CD14-positive monocyte (primary cell): ENCODE measurements at regions not wholly inside any gene's neighbourhood (a gene's known extent, or its start where the extent isn't known, plus 50 kb on each side); places are given as distances from the start of the nearest gene placed in this dataset.

Experiments used
- DNase-seq, 3 donors: peaks; one replicate each; pipeline ENCODE4 v3.0.0-alpha.2; 2011 to 2022
- H2AFZ ChIP-seq: 2 replicates; pipeline ENCODE4 v1.6.0; 2012; ENCODE audit warnings: mild to moderate bottlenecking, low read depth, low read length, inconsistent platforms; ENCODE audit not compliant: insufficient read depth, poor library complexity, severe bottlenecking
- H3K27ac ChIP-seq, 2 donors: 1 replicate in 1 of 2; 2 replicates in 1 of 2; pipeline ENCODE4 v1.5.1; 2012 to 2013; ENCODE audit warnings: low read length in 2 of 2, control low read depth in 1 of 2, inconsistent platforms in 1 of 2, low read depth in 1 of 2, mild to moderate bottlenecking in 1 of 2
- H3K27me3 ChIP-seq, 2 donors: one replicate each; pipeline versions ENCODE4 v1.6.0 to v1.6.1; 2011 to 2013; ENCODE audit warnings: low read length in 2 of 2; ENCODE audit not compliant: control insufficient read depth in 2 of 2, insufficient read depth in 2 of 2
- H3K36me3 ChIP-seq, 2 donors: replicated peaks in 1 of 2; 1 replicate in 1 of 2; 2 replicates in 1 of 2; pipeline versions ENCODE4 v1.5.1 to v1.6.1; 2012 to 2013; ENCODE audit warnings: low read length in 2 of 2, control low read depth in 1 of 2, inconsistent platforms in 1 of 2, mild to moderate bottlenecking in 1 of 2; ENCODE audit not compliant: insufficient read depth in 2 of 2, control insufficient read depth in 1 of 2
- H3K4me1 ChIP-seq, 2 donors: 1 replicate in 1 of 2; 2 replicates in 1 of 2; pipeline versions ENCODE4 v1.5.1 to v1.6.1; 2012 to 2013; ENCODE audit warnings: low read length in 2 of 2, control low read depth in 1 of 2, inconsistent platforms in 1 of 2, mild to moderate bottlenecking in 1 of 2, moderate library complexity in 1 of 2; ENCODE audit not compliant: insufficient read depth in 2 of 2, control insufficient read depth in 1 of 2
- H3K4me2 ChIP-seq: replicated peaks from 2 replicates; pipeline ENCODE3; 2012; ENCODE audit warnings: low read length, moderate library complexity, mild to moderate bottlenecking; ENCODE audit not compliant: poor library complexity, severe bottlenecking; ENCODE audit errors: extremely low read depth
- H3K4me3 ChIP-seq, 3 experiments: fragments of 200-600 bp in 1 of 3; sonication (generic) in 1 of 3; replicated peaks in 1 of 3; 1 replicate in 2 of 3; 2 replicates in 1 of 3; pipeline ENCODE4 v1.5.1; 2011 to 2013; ENCODE audit warnings: low read length in 3 of 3, mild to moderate bottlenecking in 3 of 3, control low read depth in 2 of 3, low read depth in 2 of 3, inconsistent platforms in 1 of 3, moderate library complexity in 1 of 3
- H3K79me2 ChIP-seq: 2 replicates; pipeline ENCODE4 v1.6.0; 2012; ENCODE audit warnings: mild to moderate bottlenecking, control low read depth, inconsistent platforms, low read length, moderate library complexity; ENCODE audit not compliant: insufficient read depth
- H3K9ac ChIP-seq: 2 replicates; pipeline ENCODE4 v1.6.0; 2017; ENCODE audit warnings: low read length, mild to moderate bottlenecking; ENCODE audit not compliant: insufficient read depth, poor library complexity, severe bottlenecking
- H3K9me3 ChIP-seq, 2 donors: replicated peaks in 1 of 2; 1 replicate in 1 of 2; 2 replicates in 1 of 2; pipeline versions ENCODE4 v1.5.1 to v1.6.1; 2012 to 2013; ENCODE audit warnings: low read length in 2 of 2, control low read depth in 1 of 2; ENCODE audit not compliant: control insufficient read depth in 1 of 2, insufficient read depth in 1 of 2
- H4K20me1 ChIP-seq: 2 replicates; pipeline ENCODE4 v1.6.0; 2012; ENCODE audit warnings: mild to moderate bottlenecking, low read length, control low read depth, moderate library complexity; ENCODE audit not compliant: insufficient read depth
- H3K27ac Mint-ChIP-seq, 7 donors: one replicate each; pipeline ENCODE4 v1.8.0; 2020; ENCODE audit warnings: mild to moderate bottlenecking in 7 of 7, mixed read lengths in 7 of 7, moderate library complexity in 6 of 7, inconsistent platforms in 2 of 7
- H3K27me3 Mint-ChIP-seq, 3 donors: one replicate each; pipeline ENCODE4 v1.8.0; 2021 to 2022; ENCODE audit warnings: low read depth in 3 of 3, mild to moderate bottlenecking in 3 of 3, mixed read lengths in 3 of 3, moderate library complexity in 3 of 3, inconsistent platforms in 1 of 3
- H3K36me3 Mint-ChIP-seq, 2 donors: one replicate each; pipeline ENCODE4 v1.8.0; 2020; ENCODE audit warnings: mixed read lengths in 2 of 2, inconsistent platforms in 1 of 2, mild to moderate bottlenecking in 1 of 2
- H3K4me1 Mint-ChIP-seq: one replicate; pipeline ENCODE4 v1.8.0; 2020; ENCODE audit warnings: mild to moderate bottlenecking, mixed read lengths
- H3K4me3 Mint-ChIP-seq, 2 donors: one replicate each; pipeline ENCODE4 v1.8.0; 2020; ENCODE audit warnings: mild to moderate bottlenecking in 2 of 2, mixed read lengths in 2 of 2, moderate library complexity in 1 of 2
- H3K9me3 Mint-ChIP-seq, 7 donors: one replicate each; pipeline ENCODE4 v1.8.0; 2020 to 2022; ENCODE audit warnings: mixed read lengths in 7 of 7, mild to moderate bottlenecking in 6 of 7, moderate library complexity in 6 of 7, inconsistent platforms in 2 of 7
- CTCF ChIP-seq: fragments of 200-600 bp; IDR thresholded peaks from one replicate; pipeline ENCODE4 v1.8.0; 2022; ENCODE audit warnings: antibody characterized with exemption, mild to moderate bottlenecking
- WGBS: methylation state at CpG from one replicate; pipeline ENCODE4 v1.1.5; 2013; ENCODE audit warnings: missing lambda C conversion rate; ENCODE audit not compliant: insufficient coverage; 5-methylcytosine and 5-hydroxymethylcytosine counted together
- intact Hi-C, 2 donors: fragments of 100-400 bp; cut with micrococcal nuclease; formaldehyde crosslinking; loops; one replicate each; pipeline versions ENCODE4 v1.15.0 to v1.15.1; 2023

GRCh38 chr4:155060419-155060818, 148.0 kb upstream of the NPY2R start:
- Mint-ChIP-seq H3K4me3 (no peak overlapping the region), H3K4me1 (no peaks in the 10 kb centered on the region)
- intact Hi-C loops = no loop called here

GRCh38 chr4:155060873-155061272, 147.6 kb upstream of the NPY2R start:
- Histone ChIP-seq H3K4me2 (no peak overlapping the region), H3K4me3 (no peak overlapping the region), H2AFZ (no peak overlapping the region), H3K9me3 (no peaks in the 10 kb centered on the region), H3K27ac (no peak overlapping the region), H3K79me2 (no peaks in the 10 kb centered on the region), H3K9ac (no peak overlapping the region), H3K36me3 (no peaks in the 10 kb centered on the region), H3K4me1 (no peaks in the 10 kb centered on the region), H3K27me3 (no peaks in the 10 kb centered on the region), H4K20me1 (no peaks in the 10 kb centered on the region)
- intact Hi-C loops = no loop called here
- Mint-ChIP-seq H3K27ac (no peak overlapping the region), H3K27me3 (peaks cover 0 to 4% (median 3%) of the 10 kb centered on the region in 3 donors), H3K4me3 (no peak overlapping the region), H3K36me3 (no peaks in the 10 kb centered on the region), H3K4me1 (no peaks in the 10 kb centered on the region), H3K9me3 (peaks cover 0 to 2% (median 0%) of the 10 kb centered on the region in 7 donors)
- DNase-seq = no peak
- TF ChIP-seq CTCF = no peak
- WGBS = no CpG with 5 or more reads among the region's 1 CpG

More at GRCh38 chr4:155060419-155060818, 148.0 kb upstream of the NPY2R start:
- no peak overlapping the region for H3K27ac Mint-ChIP-seq
- Histone ChIP-seq H3K9ac (no peak overlapping the region), H3K27ac (no peak overlapping the region), H3K4me3 (no peak overlapping the region), H3K27me3 (no peaks in the 10 kb centered on the region), H3K79me2 (no peaks in the 10 kb centered on the region), H3K36me3 (no peaks in the 10 kb centered on the region), H2AFZ (no peak overlapping the region), H3K4me2 (no peak overlapping the region), H4K20me1 (no peaks in the 10 kb centered on the region), H3K9me3 (no peaks in the 10 kb centered on the region), H3K4me1 (no peaks in the 10 kb centered on the region)
- H3K27me3 Mint-ChIP-seq = peaks cover 0 to 4% (median 3%) of the 10 kb centered on the region in 3 donors
- H3K9me3 Mint-ChIP-seq = peaks cover 0 to 2% (median 0%) of the 10 kb centered on the region in 7 donors
- TF ChIP-seq CTCF = no peak
- no CpG with 5 or more reads among the region's 2 CpGs for WGBS
- DNase-seq = no peak
- no peaks in the 10 kb centered on the region for H3K36me3 Mint-ChIP-seq
